K562 (cell line): ENCODE measurements at regions not wholly inside any gene's neighbourhood (a gene's known extent, or its start where the extent isn't known, plus 50 kb on each side); places are given as distances from the start of the nearest gene placed in this dataset.

ENCODE experiments used
- ATAC-seq: fragments of 200-7000 bp; cut with Tn5 transposase; 3 replicates; pipeline ENCODE4 v1.9.1; 2020; ENCODE audit warnings: moderate library complexity
- BruUV-seq: library from RNA; stranded (reverse); fragments of 400-500 nt; replicated peaks from 2 replicates; lab custom pipeline; 2021; lab: Mats Ljungman, UMichigan
- CTCF ChIA-PET: fragments of 300-600 bp; formaldehyde crosslinking; extraction: SDS; loops from one replicate; lab custom pipeline; 2021; ENCODE audit warnings: low intra/inter-chr PET ratio; lab: Yijun Ruan, JAX
- POLR2A ChIA-PET: fragments of 300-600, 350-650 bp; sonication (Branson Sonifier 250); formaldehyde crosslinking; extraction: SDS; loops from one replicate; lab custom pipeline; 2021; ENCODE audit warnings: antibody characterized with exemption, inconsistent platforms; lab: Yijun Ruan, JAX
- DNase-seq, 4 experiments: peaks; one replicate each; pipeline versions ENCODE4 v3.0.0 to v3.0.0-alpha.2; 2011 to 2018; ENCODE audit warnings: low spot score in 3 of 4, mixed read lengths in 3 of 4; ENCODE audit errors: extremely low read depth in 1 of 4
- FAIRE-seq: peaks from 2 replicates; lab custom pipeline; 2011; peaks lifted over from hg19 to GRCh38; lab: Jason Lieb, UNC
- H2AFZ ChIP-seq: 2 replicates; pipeline ENCODE4 v1.6.0; 2011; ENCODE audit warnings: low read depth, low read length, control low read depth, inconsistent platforms
- H3K27ac ChIP-seq: fragments of 200-600 bp; 3 replicates; pipeline ENCODE4 v1.8.0; 2011; ENCODE audit warnings: low read depth, mild to moderate bottlenecking, control low read depth, inconsistent platforms, low read length, moderate library complexity, mixed read lengths; ENCODE audit errors: extremely low read depth
- H3K27me3 ChIP-seq, 2 experiments: fragments of 300-600 bp in 1 of 2; 2 replicates in 1 of 2; 3 replicates in 1 of 2; pipeline versions ENCODE4 v1.6.0 to v1.8.0; 2011; ENCODE audit warnings: inconsistent platforms in 2 of 2, low read length in 2 of 2, mild to moderate bottlenecking in 1 of 2, mixed read lengths in 1 of 2, moderate library complexity in 1 of 2; ENCODE audit not compliant: control insufficient read depth in 2 of 2, insufficient read depth in 2 of 2
- H3K36me3 ChIP-seq: fragments of 300-600 bp; 3 replicates; pipeline ENCODE4 v1.8.0; 2011; ENCODE audit warnings: mild to moderate bottlenecking, low read length, inconsistent platforms; ENCODE audit not compliant: control insufficient read depth, insufficient read depth
- H3K4me1 ChIP-seq, 2 experiments: fragments of 200-600 bp in 1 of 2; replicated peaks in 1 of 2; 2 replicates in 1 of 2; 3 replicates in 1 of 2; pipeline versions ENCODE4 v1.5.1 to v1.8.0; 2011; ENCODE audit warnings: inconsistent platforms in 2 of 2, low read length in 2 of 2, mild to moderate bottlenecking in 1 of 2, mixed read lengths in 1 of 2, moderate library complexity in 1 of 2; ENCODE audit not compliant: control insufficient read depth in 2 of 2, insufficient read depth in 2 of 2
- H3K4me2 ChIP-seq: 2 replicates; pipeline ENCODE4 v1.6.1; 2011; ENCODE audit warnings: low read length, control low read depth, inconsistent platforms, mixed read lengths; ENCODE audit not compliant: insufficient read depth
- H3K4me3 ChIP-seq: fragments of 200-600 bp; sonication (generic), shearing (Covaris generic); 2 replicates; pipeline ENCODE4 v1.5.1; 2016; ENCODE audit warnings: control low read depth, inconsistent platforms
- H3K79me2 ChIP-seq: fragments of 200-600 bp; 3 replicates; pipeline ENCODE4 v1.8.0; 2011; ENCODE audit warnings: low read length, inconsistent platforms; ENCODE audit not compliant: control insufficient read depth, insufficient read depth
- H3K9ac ChIP-seq, 2 experiments: 2 replicates each; pipeline versions ENCODE4 v1.6.0 to v1.6.1; 2011; ENCODE audit warnings: low read depth in 2 of 2, low read length in 2 of 2, control low read depth in 1 of 2, inconsistent platforms in 1 of 2, mild to moderate bottlenecking in 1 of 2, mixed read lengths in 1 of 2; ENCODE audit not compliant: insufficient read depth in 1 of 2
- H3K9me1 ChIP-seq: one replicate; pipeline ENCODE4 v1.6.0; 2011; ENCODE audit warnings: inconsistent platforms, mild to moderate bottlenecking, low read length, moderate library complexity; ENCODE audit not compliant: control insufficient read depth, insufficient read depth
- H3K9me3 ChIP-seq: replicated peaks from 2 replicates; pipeline ENCODE4 v1.5.1; 2011; ENCODE audit warnings: low read depth, low read length, inconsistent platforms; ENCODE audit not compliant: control insufficient read depth, insufficient read depth
- H4K20me1 ChIP-seq: replicated peaks from 2 replicates; pipeline ENCODE4 v1.6.1; 2011; ENCODE audit warnings: low read length, inconsistent platforms, mixed read lengths; ENCODE audit not compliant: control insufficient read depth, insufficient read depth
- CXXC5 ChIP-seq: fragments of 250-450 bp; sonication (Bioruptor Pico); IDR thresholded peaks from 2 replicates; pipeline ENCODE4 v1.8.0; 2022; ENCODE audit warnings: inconsistent platforms, mild to moderate bottlenecking, moderate library complexity
- GATAD2A ChIP-seq: fragments of 450-650 bp; IDR thresholded peaks from 2 replicates; pipeline ENCODE4 v1.6.1; 2017
- MYC ChIP-seq, 2 experiments: fragments of 250-450 bp in 1 of 2; sonication (Bioruptor Pico) in 1 of 2; IDR thresholded peaks; 2 replicates each; pipeline versions ENCODE4 v1.5.1 to v1.6.1; 2012 to 2021; ENCODE audit warnings: low read depth in 2 of 2, borderline replicate concordance in 1 of 2, improper control_type of control experiment in 1 of 2, low read length in 1 of 2, mild to moderate bottlenecking in 1 of 2, moderate library complexity in 1 of 2
- RUNX1 ChIP-seq: sonication (generic); IDR thresholded peaks from 2 replicates; pipeline ENCODE4 v1.6.1; 2016; ENCODE audit warnings: antibody characterized with exemption, low read depth
- SETDB1 ChIP-seq: IDR thresholded peaks from one replicate; pipeline ENCODE4 v1.6.1; 2012; ENCODE audit warnings: low read length, control low read depth, inconsistent platforms
- SLC30A9 ChIP-seq: fragments of 250-450 bp; sonication (Bioruptor Pico); IDR thresholded peaks from 2 replicates; pipeline ENCODE4 v1.8.0; 2022; ENCODE audit warnings: mild to moderate bottlenecking, moderate library complexity
- ZEB2 ChIP-seq: fragments of 450-650 bp; IDR thresholded peaks from 2 replicates; pipeline ENCODE4 v1.6.1; 2016
- ZNF561 ChIP-seq: fragments of 450-650 bp; formaldehyde crosslinking; conservative IDR thresholded peaks from 2 replicates; pipeline ENCODE4 v1.4.0; 2020; ENCODE audit warnings: mild to moderate bottlenecking, moderate library complexity
- ZNF717 ChIP-seq: fragments of 250-450 bp; sonication (Bioruptor Pico); IDR thresholded peaks from 2 replicates; pipeline ENCODE4 v1.5.0; 2021
- WGBS: fragments of 100-300 bp; shearing (Covaris generic); methylation state at CpG from one replicate; pipeline ENCODE4 v1.1.6; 2016; ENCODE audit warnings: low coverage, mixed read lengths; ENCODE audit not compliant: insufficient coverage; ENCODE audit errors: missing lambda C conversion rate; 5-methylcytosine and 5-hydroxymethylcytosine counted together
- in situ Hi-C: fragments of 300-500 bp; cut with MboI; formaldehyde crosslinking; loops from 4 replicates; pipeline ENCODE4 v1.15.0; 2018; ENCODE audit warnings: inconsistent platforms, mixed read lengths
- intact Hi-C: fragments of 100-400 bp; cut with micrococcal nuclease; formaldehyde crosslinking; loops from 2 replicates; pipeline ENCODE4 v1.14.2; 2022

GRCh38 chr11:129273944-129274711, 82.0 kb upstream of the ARHGAP32 start:
- WGBS: 1% methylated on average over 5 of the region's 5 CpGs
- in situ Hi-C loops (no loop called here), intact Hi-C loops (no loop called here)
- no peaks in the 10 kb centered on the region for H3K79me2 ChIP-seq
- ChIA-PET POLR2A (no interaction called here), CTCF (no interaction called here)
- H3K9ac ChIP-seq: no peak overlapping the region
- H2AFZ ChIP-seq: no peak overlapping the region
- TF ChIP-seq GATAD2A: no peak
- TF ChIP-seq SETDB1: no peak
- TF ChIP-seq SLC30A9 (CRISPR knock-in tag): no peak
- no peak for TF ChIP-seq ZNF561
- TF ChIP-seq ZNF717 (CRISPR knock-in tag): no peak
- TF ChIP-seq ZEB2: no peak
- TF ChIP-seq MYC (IDR thresholded peaks at IDR 0.05; ENCODE audit: low read depth, low read length): no peak
- TF ChIP-seq MYC (CRISPR knock-in tag; IDR thresholded peaks at IDR 0.05; ENCODE audit: borderline replicate concordance, low read depth): no peak
- TF ChIP-seq CXXC5 (CRISPR knock-in tag): no peak
- no peak for TF ChIP-seq RUNX1
- BruUV-seq: no TSS peak
- no peak for FAIRE-seq
- no peaks in the 10 kb centered on the region for H4K20me1 ChIP-seq
- ATAC-seq: no peak
- no peak overlapping the region for H3K4me2 ChIP-seq
- no peak overlapping the region for H3K27ac ChIP-seq
- no peaks in the 10 kb centered on the region for H3K36me3 ChIP-seq
- no peaks in the 10 kb centered on the region for H3K9me1 ChIP-seq
- DNase-seq: no peak
- no peaks in the 10 kb centered on the region for H3K9me3 ChIP-seq
- no peaks in the 10 kb centered on the region for H3K4me1 ChIP-seq
- H3K4me3 ChIP-seq: no peak overlapping the region
- no peaks in the 10 kb centered on the region for H3K27me3 ChIP-seq
